Suprapubic skin (tissue), 4 donors: ENCODE measurements at regions not wholly inside any gene's neighbourhood (a gene's known extent, or its start where the extent isn't known, plus 50 kb on each side); places are given as distances from the start of the nearest gene placed in this dataset.

Experiments used
- EP300 ChIP-seq: sonication (generic); formaldehyde crosslinking; IDR thresholded peaks from one replicate; pipeline ENCODE4 v1.6.1; 2017; ENCODE audit warnings: antibody characterized with exemption
- POLR2A ChIP-seq, 2 donors: fragments of 450-650 bp; IDR thresholded peaks; one replicate each; pipeline ENCODE4 v1.6.1; 2017; ENCODE audit warnings: antibody characterized with exemption in 2 of 2, mild to moderate bottlenecking in 2 of 2, moderate library complexity in 2 of 2
- POLR2AphosphoS5 ChIP-seq, 3 donors: sonication (generic); formaldehyde crosslinking; IDR thresholded peaks; one replicate each; pipeline ENCODE4 v1.6.1; 2017; ENCODE audit warnings: antibody characterized with exemption in 3 of 3
- TF ChIP-seq, protein P1 (sequence below), 2 donors: fragments of 200-600 bp in 1 of 2; fragments of 450-650 bp in 1 of 2; sonication (generic) in 1 of 2; IDR thresholded peaks; one replicate each; pipeline ENCODE4 v1.5.1; 2016 to 2019; ENCODE audit warnings: antibody characterized with exemption in 2 of 2, mild to moderate bottlenecking in 1 of 2, moderate library complexity in 1 of 2

GRCh38 chr3:86739244-86739643 lies 251.7 kb downstream of the VGLL3 start:
- TF ChIP-seq, protein P1, sequence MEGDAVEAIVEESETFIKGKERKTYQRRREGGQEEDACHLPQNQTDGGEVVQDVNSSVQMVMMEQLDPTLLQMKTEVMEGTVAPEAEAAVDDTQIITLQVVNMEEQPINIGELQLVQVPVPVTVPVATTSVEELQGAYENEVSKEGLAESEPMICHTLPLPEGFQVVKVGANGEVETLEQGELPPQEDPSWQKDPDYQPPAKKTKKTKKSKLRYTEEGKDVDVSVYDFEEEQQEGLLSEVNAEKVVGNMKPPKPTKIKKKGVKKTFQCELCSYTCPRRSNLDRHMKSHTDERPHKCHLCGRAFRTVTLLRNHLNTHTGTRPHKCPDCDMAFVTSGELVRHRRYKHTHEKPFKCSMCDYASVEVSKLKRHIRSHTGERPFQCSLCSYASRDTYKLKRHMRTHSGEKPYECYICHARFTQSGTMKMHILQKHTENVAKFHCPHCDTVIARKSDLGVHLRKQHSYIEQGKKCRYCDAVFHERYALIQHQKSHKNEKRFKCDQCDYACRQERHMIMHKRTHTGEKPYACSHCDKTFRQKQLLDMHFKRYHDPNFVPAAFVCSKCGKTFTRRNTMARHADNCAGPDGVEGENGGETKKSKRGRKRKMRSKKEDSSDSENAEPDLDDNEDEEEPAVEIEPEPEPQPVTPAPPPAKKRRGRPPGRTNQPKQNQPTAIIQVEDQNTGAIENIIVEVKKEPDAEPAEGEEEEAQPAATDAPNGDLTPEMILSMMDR (IDR thresholded peaks at IDR 0.05), result no peak
- TF ChIP-seq POLR2A (IDR thresholded peaks at IDR 0.05), result no peak
- no peak for TF ChIP-seq POLR2AphosphoS5 (IDR thresholded peaks at IDR 0.05)
- no peak for TF ChIP-seq EP300
